ENCODE measurements at regions not wholly inside any gene's neighbourhood (a gene's known extent, or its start where the extent isn't known, plus 50 kb on each side); places are given as distances from the start of the nearest gene placed in this dataset.
"Not testable (repeated sequence)": the region's sequence is repeated elsewhere in the genome, so short reads cannot be mapped to it uniquely, and the experiment has no call there.

DNA sequence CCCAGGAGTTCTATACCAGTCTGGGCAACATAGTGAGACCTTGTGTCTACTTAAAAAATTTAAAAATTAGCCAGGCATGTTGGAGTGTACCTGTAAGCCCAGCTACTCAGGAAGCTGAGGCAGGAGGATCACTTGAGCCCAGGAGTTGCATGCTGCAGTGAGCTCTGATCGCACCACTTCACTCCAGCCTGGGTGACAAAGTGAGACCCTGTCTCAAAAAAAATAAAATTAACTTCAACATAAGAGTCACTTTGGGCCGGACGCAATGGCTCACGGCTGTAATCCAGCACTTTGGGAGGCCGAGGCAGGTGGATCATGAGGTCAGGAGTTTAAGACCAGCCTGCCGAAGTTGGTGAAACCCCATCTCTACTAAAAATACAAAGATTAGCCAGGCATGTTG, 699.1 kb upstream of the AUTS2 start:
- not testable (repeated sequence) for DNase-seq (ENCODE audit: low read depth)

DNA sequence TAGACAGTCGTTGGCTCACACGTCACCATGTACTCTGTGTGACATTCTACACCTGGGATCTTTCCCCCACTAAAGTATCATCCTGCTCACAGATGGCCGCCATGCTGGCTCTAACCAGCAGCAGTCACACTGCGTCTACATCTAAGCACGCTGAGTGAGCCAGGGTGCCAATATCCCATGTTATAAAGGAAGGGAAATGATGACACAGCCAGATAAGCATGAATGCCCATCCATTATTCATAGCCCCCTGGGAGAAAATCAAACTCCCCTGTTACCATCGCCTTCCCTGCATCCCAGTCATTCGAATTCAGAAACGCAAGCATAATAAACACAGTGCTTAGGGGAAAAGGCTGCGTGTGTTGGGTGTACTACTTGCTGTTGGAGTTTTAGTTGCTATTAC, 698.2 kb upstream of the AUTS2 start:
- no peak for DNase-seq (ENCODE audit: low read depth)

DNA sequence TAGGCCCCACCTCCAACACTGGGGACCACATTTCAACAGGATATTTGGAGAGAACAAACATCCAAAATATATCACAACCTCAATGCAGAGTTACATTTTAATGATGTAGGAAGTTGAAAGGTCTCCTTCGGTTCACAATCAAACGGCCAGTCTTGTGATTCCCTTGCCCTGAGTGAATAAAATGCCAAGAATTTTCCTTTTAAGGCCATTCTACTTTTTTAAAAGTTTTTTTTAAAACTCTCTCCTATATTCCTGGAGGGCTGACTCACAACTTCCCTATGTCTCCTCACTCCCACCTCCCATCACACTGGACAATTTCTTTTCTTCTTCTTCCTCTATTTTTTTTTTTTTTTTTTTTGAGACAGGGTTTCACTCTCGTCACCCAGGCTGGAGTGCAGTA, 693.6 kb upstream of the AUTS2 start:
- DNase-seq (ENCODE audit: low read depth): no peak

GRCh38 chr7:68911754-68912153, 686.5 kb upstream of the AUTS2 start:
- no peak for DNase-seq (ENCODE audit: low read depth)

DNA sequence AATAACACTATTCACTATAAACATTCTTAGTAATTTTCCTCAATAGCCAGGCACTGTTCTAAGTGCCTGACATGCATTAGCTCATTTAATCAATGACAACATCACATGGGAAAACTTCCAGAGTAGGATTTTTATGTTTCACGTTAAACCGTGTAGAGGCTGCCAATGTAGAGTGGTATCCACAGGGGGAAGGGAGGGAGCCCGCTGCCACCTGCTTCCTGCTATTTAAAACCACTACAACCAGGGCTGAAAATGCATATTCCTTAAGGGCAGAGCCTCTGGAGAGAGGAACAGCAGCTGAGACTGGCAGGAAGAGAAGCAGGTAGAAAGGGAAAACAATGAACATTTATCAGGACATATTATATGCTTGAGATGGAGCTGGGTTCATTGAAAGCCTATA, 684.3 kb upstream of the AUTS2 start:
- DNase-seq (ENCODE audit: low read depth): no peak

GRCh38 chr7:68917041-68917651, 681.1 kb upstream of the AUTS2 start:
- no peak for DNase-seq (ENCODE audit: low read depth)

DNA sequence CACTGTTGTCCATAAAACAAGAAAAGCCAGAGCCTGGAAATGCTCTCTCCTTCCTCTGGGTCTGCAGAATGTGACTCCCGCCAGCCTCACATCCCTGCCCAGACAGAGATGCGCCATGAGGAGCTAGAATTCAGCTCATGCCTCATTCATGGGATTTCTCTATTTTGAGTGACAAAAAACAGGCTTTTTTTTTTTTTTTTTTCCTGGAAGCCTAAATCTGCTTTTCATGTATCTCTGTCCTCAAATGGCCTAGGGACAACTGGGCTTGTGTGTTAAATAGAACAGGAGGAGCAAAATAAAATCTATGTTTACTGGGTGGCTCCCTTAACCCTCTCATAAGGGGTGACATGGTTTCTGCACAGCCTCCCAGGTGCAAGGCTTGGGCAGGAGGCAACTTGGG, 679.7 kb upstream of the AUTS2 start:
- no peak for DNase-seq (ENCODE audit: low read depth)

DNA sequence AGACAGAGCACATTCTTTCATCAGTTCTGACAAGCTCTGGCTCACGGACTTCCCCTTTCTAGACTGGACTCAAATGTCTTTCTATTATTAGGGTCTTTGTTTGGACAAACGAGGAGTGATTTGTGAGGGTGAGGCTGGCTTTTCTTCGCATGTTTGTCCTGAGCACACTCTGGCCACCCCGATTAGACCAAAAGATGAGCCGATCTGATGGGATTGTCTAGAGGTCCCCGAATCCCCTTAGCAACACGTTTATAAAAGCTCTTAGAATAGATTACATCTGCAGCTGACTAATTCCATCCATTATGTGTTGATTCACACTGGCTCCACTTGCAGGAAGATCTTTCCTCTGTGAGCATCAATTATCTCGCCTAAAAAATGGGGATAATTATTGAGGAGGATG, 675.4 kb upstream of the AUTS2 start:
- no peak for DNase-seq (ENCODE audit: low read depth)

DNA sequence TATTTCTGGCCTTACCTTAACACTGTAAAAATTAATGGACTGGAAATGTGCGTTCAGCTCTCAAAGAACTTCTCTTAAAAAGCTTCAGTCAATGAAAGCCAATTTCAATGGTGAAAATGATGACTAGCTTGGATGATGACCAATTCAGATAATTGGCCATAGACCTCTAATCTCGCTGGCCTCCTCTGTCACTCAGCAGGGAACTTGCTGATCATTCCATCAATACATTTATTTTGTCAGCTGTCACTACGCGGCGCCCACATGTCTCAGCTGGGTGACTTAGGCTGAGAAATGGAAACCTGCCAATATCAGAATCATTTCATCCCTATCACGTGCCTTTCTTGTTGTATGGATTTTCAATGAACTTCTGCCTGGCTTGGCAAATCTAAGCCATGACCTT, 673.0 kb upstream of the AUTS2 start:
- DNase-seq (ENCODE audit: low read depth): no peak

DNA sequence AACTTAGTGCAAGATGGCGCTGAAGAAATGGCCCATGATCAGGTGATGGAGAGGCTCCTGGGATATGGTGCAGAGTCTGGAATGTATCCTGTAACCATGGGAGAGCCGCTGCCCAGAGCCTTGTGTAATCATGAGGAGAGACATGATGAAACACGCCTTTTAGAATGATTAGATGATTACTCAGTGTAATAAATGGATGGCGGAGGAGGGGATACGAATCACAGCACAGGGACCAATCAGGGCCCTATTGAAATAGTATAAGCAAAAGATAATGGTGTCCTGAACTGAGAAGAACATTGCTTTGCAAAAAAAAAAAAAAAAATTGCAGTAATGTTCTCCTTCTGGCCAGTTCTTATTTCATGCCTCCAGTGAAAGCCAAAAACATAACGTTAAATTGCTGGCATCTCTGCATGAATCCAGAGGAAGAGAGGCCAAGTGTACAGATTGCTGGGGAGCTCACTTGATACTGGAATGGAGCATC, 668.5 kb upstream of the AUTS2 start:
- no peak for DNase-seq (ENCODE audit: low read depth)

DNA sequence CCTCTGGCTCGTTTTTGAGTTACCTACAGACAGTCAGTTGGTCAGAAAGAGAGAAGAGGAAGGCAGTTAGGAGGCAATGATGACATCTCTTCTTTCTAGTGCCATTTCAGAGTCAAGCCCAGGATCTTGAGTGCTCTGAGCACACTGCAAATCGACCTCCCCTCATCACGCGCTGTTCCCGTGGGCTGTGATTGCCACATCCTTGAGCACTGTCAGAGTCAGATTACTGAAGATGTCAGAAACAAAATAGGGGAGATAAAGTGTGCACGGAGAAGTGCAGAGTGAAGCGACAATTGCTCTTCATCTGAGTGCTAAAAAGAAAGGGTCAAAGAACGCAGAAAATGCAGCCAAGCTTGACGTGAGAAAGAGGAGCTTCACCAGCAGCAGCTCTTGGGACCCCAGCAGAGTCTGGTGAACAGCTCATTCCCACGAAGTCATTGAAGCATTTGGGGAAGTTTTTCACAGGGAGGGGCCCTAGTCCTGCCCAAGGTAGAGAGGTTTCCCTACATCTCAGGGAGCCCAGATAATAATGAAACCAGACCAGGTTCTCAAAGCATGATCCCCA, 661.7 kb upstream of the AUTS2 start:
- DNase-seq (ENCODE audit: low read depth): no peak

GRCh38 chr7:68938151-68938550, 660.1 kb upstream of the AUTS2 start:
- no peak for DNase-seq (ENCODE audit: low read depth)

DNA sequence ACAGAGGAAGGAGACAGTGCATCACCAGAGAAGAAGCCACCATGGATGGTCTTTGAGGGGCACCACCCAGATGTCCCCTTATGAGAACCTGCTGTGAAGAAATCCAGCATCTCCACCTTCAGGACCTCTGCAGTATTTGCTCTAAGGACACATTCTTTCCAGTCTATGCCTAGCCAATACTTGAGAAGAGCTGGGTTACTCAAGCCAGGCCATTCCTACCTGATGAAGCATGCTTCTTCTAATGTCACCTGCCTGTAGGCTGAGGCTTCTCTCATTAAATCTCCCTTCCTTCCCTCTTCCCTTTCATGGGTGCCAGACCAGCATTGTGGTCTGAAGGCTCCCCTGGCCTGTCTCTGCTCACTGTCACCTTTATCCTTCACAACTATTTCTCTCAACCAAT, 654.5 kb upstream of the AUTS2 start:
- DNase-seq (ENCODE audit: low read depth): no peak

GRCh38 chr7:68955656-68956055, 642.6 kb upstream of the AUTS2 start:
- DNase-seq (ENCODE audit: low read depth): no peak

DNA sequence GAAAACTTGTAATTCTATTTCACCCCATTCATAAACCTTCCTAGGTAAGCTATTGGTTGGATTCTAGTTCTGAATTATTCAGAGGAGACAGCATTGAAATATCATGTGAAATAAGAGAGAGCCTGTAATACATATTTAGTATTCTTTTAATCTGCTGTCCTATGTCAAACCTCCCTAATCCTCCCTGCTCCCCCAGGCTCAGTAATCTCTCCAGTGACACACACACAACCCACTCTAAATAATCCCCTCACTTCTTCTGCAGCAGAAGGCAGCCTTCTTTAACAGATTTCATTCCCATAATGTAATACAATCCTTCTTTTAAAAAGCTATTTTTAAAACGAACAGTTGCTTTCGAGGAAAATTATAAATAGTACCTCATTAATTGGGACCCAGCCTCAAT, 639.7 kb upstream of the AUTS2 start:
- no peak for DNase-seq (ENCODE audit: low read depth)

DNA sequence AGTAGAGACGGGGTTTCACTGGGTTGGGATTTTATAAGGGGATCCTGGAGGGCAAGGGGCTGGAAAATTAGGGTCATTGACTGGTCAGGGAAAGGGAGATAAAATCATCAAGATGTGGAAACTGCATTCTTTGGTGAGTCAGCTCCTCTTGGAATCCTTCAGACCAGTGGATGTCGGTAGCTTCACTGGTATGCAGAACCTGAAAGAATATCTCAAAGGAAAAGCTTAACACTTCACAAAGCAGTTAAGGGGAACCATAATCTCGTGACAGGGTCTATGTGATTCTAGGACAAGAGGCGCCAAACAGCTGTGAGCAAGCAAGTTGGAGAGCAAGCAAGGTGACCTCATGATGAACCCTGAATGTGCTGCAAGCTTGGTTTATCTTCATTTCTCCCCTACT, 634.7 kb upstream of the AUTS2 start:
- no peak for DNase-seq (ENCODE audit: low read depth)

DNA sequence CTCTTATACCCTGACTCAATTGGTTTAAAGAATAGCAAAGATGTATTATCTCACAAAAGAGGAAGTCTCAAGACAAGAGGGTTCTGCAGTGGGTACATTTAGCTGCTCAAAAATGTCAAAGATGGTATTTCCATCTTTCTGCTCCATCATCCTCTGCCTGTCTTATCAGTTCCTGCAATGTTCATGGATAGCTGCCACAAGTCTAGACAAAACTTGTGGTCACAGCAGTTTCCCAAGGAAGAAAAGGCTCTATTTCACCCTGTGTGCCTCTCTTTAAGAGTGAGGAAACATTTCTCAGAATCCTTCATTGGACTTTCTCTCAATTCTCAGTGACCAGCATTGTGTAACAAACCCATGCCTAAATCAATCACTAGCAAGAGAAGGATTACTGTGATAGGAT, 634.2 kb upstream of the AUTS2 start:
- DNase-seq (ENCODE audit: low read depth): no peak

- no peak for DNase-seq (ENCODE audit: low read depth)
Measured at GRCh38 chr7:68965351-68965750, 632.9 kb upstream of the AUTS2 start.

DNA sequence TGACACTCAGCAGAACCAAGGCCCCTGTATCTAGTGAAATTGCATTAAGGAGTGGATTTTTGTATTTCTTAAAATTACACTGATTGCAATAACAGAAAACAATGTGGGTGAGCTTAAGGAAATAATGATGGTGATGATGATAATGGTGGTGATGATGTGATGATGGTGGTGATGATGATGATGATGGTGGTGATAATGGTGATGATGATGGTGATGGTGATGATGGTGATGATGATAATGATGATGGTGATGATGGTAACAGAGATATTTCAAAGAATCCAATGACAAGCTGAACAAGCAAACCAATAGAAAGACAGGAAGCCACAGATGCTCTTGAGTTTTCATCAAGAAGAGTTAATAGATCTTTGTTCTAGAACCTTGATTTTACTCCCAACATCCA, 630.7 kb upstream of the AUTS2 start:
- no peak for DNase-seq (ENCODE audit: low read depth)

DNA sequence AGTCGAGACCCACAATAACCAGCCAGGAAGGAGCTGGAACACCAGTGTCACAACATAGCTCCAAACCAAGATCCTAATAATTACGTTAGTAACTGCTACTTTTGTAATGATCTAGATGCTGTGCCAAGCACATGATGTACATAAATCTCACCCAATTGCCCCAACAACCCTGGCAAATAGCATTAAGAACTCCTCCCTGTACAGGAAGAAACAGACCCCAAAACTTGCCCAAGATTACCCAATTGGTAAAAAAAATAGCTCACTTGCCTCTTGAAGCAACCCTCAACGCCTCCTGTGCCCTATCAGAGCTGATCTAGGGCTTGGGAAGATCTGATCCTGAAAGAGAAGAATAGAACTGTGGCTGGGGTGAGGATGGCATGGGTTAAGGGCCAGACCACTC, 628.7 kb upstream of the AUTS2 start:
- DNase-seq (ENCODE audit: low read depth): no peak

- no peak for DNase-seq (ENCODE audit: low read depth)
Measured at GRCh38 chr7:68971634-68972340, 626.5 kb upstream of the AUTS2 start.

- no peak for DNase-seq (ENCODE audit: low read depth)
Measured at GRCh38 chr7:68977385-68978055, 620.8 kb upstream of the AUTS2 start.

DNA sequence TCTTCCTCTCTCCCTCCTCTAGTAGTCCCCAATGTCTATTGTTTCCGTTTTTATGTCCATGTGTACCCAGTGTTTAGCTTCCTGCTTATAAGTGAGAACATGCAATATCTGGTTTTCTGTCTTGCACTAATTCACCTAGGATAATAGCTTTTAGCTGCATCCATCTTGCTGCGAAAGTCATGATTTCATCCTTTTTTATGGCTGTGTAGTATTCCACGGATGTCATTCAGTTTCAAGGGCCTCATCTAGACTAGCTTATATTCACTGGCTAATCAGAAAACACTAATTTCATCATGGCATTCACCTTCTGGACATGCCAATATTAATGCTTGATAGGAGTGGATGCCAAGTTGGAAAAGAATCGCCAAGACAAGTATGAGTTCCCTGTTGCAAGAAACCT, 619.6 kb upstream of the AUTS2 start:
- DNase-seq (ENCODE audit: low read depth): no peak
